WTC11 (cell line): ENCODE measurements at regions not wholly inside any gene's neighbourhood (a gene's known extent, or its start where the extent isn't known, plus 50 kb on each side); places are given as distances from the start of the nearest gene placed in this dataset.

Source experiments
- ATAC-seq: fragments of 200-7000 bp; cut with Tn5 transposase; 2 replicates; pipeline ENCODE4 v1.10.0; 2021; ENCODE audit warnings: mild to moderate bottlenecking, moderate library complexity
- CTCF ChIA-PET: fragments of 300-600 bp; sonication (Branson Sonifier 250); formaldehyde crosslinking; loops from one replicate; lab custom pipeline; 2021; ENCODE audit warnings: antibody characterized with exemption; lab: Charles Lee
- POLR2A ChIA-PET: fragments of 350-600 bp; sonication (Branson Sonifier 250); formaldehyde crosslinking; loops from one replicate; lab custom pipeline; 2021; ENCODE audit warnings: antibody characterized with exemption; lab: Charles Lee
- DNase-seq: peaks from one replicate; pipeline ENCODE4 v3.0.0; 2021; ENCODE audit warnings: low spot score
- H3K27ac Mint-ChIP-seq: 2 replicates; pipeline ENCODE4 v1.8.0; 2021; ENCODE audit warnings: mixed read lengths
- H3K27me3 Mint-ChIP-seq: 2 replicates; pipeline ENCODE4 v1.8.0; 2021; ENCODE audit warnings: low read depth, mild to moderate bottlenecking, moderate library complexity, mixed read lengths
- H3K36me3 Mint-ChIP-seq: 2 replicates; pipeline ENCODE4 v1.8.0; 2021; ENCODE audit warnings: mixed read lengths
- H3K4me1 Mint-ChIP-seq: 2 replicates; pipeline ENCODE4 v1.8.0; 2022; ENCODE audit warnings: mixed read lengths
- H3K4me3 Mint-ChIP-seq: 2 replicates; pipeline ENCODE4 v1.8.0; 2021; ENCODE audit warnings: mild to moderate bottlenecking, moderate library complexity, mixed read lengths
- H3K9me3 Mint-ChIP-seq: 2 replicates; pipeline ENCODE4 v1.8.0; 2021; ENCODE audit warnings: mixed read lengths
- AFF4 ChIP-seq: sonication (generic); formaldehyde crosslinking; IDR thresholded peaks from 2 replicates; pipeline ENCODE4 v1.8.1; 2023; ENCODE audit warnings: mild to moderate bottlenecking, missing genetic modification reagents, borderline replicate concordance
- ATF1 ChIP-seq: sonication (generic); formaldehyde crosslinking; IDR thresholded peaks from 2 replicates; pipeline ENCODE4 v1.8.1; 2023; ENCODE audit warnings: mild to moderate bottlenecking, moderate library complexity, missing genetic modification reagents
- ATF6 ChIP-seq: sonication (generic); formaldehyde crosslinking; IDR thresholded peaks from 2 replicates; pipeline ENCODE4 v1.8.1; 2023; ENCODE audit warnings: mild to moderate bottlenecking, missing genetic modification reagents
- CTCF ChIP-seq: fragments of 200-600 bp; IDR thresholded peaks from 2 replicates; pipeline ENCODE4 v1.8.0; 2022; ENCODE audit warnings: antibody characterized with exemption
- GABPB1 ChIP-seq: sonication (generic); formaldehyde crosslinking; IDR thresholded peaks from 2 replicates; pipeline ENCODE4 v1.8.1; 2023; ENCODE audit warnings: mild to moderate bottlenecking, missing genetic modification reagents
- IRF1 ChIP-seq: sonication (generic); formaldehyde crosslinking; IDR thresholded peaks from 2 replicates; pipeline ENCODE4 v1.8.0; 2023; ENCODE audit warnings: missing genetic modification reagents
- KAT7 ChIP-seq: sonication (generic); formaldehyde crosslinking; IDR thresholded peaks from 2 replicates; pipeline ENCODE4 v1.8.1; 2023; ENCODE audit warnings: missing genetic modification reagents, mild to moderate bottlenecking, borderline replicate concordance
- NR1H2 ChIP-seq: sonication (generic); formaldehyde crosslinking; IDR thresholded peaks from 2 replicates; pipeline ENCODE4 v1.9.0; 2021; ENCODE audit warnings: mild to moderate bottlenecking, moderate library complexity, missing genetic modification reagents
- NR2C2 ChIP-seq: sonication (generic); formaldehyde crosslinking; IDR thresholded peaks from 2 replicates; pipeline ENCODE4 v1.8.0; 2022; ENCODE audit warnings: mild to moderate bottlenecking, missing genetic modification reagents
- RORB ChIP-seq: fragments of 250-450 bp; sonication (Bioruptor Pico); IDR thresholded peaks from 2 replicates; pipeline ENCODE4 v1.9.0; 2021; ENCODE audit warnings: mild to moderate bottlenecking
- TCF7 ChIP-seq: sonication (generic); formaldehyde crosslinking; IDR thresholded peaks from 2 replicates; pipeline ENCODE4 v1.8.0; 2022; ENCODE audit warnings: mild to moderate bottlenecking, low read depth, missing genetic modification reagents, moderate library complexity
- TEAD1 ChIP-seq: sonication (generic); formaldehyde crosslinking; IDR thresholded peaks from 2 replicates; pipeline ENCODE4 v1.8.0; 2022; ENCODE audit warnings: mild to moderate bottlenecking, missing genetic modification reagents
- USF1 ChIP-seq: sonication (generic); formaldehyde crosslinking; IDR thresholded peaks from 2 replicates; pipeline ENCODE4 v1.8.0; 2022; ENCODE audit warnings: mild to moderate bottlenecking, missing genetic modification reagents
- ZMAT4 ChIP-seq: fragments of 250-450 bp; sonication (Bioruptor Pico); IDR thresholded peaks from 2 replicates; pipeline ENCODE4 v1.9.0; 2021; ENCODE audit warnings: mild to moderate bottlenecking
- ZNF138 ChIP-seq: sonication (generic); formaldehyde crosslinking; conservative IDR thresholded peaks from 2 replicates; pipeline ENCODE4 v1.8.1; 2022; ENCODE audit warnings: mild to moderate bottlenecking, moderate library complexity, missing genetic modification reagents
- ZNF671 ChIP-seq: fragments of 250-450 bp; sonication (Bioruptor Pico); IDR thresholded peaks from 2 replicates; pipeline ENCODE4 v1.8.0; 2021; ENCODE audit warnings: mild to moderate bottlenecking

GRCh38 chr16:62661435-62661834 is 625.2 kb upstream of the CDH8 start:
- ATAC-seq: no peak
- ChIA-PET CTCF (no interaction called here), POLR2A (no interaction called here)
- Mint-ChIP-seq H3K4me3 (no peak overlapping the region), H3K27me3 (no peaks in the 10 kb centered on the region; the same call in 1 of the 2 replicates), H3K4me1 (peaks cover 21% of the 10 kb centered on the region), H3K36me3 (peaks cover 16% of the 10 kb centered on the region), H3K9me3 (peaks cover 23% of the 10 kb centered on the region), H3K27ac (no peak overlapping the region)
- TF ChIP-seq RORB (CRISPR knock-in tag) (no peak), GABPB1 (CRISPR knock-in tag) (no peak)
- no peak for DNase-seq

GRCh38 chr16:62657116-62657515 is 620.9 kb upstream of the CDH8 start:
- CTCF ChIA-PET: no interaction called here
- ATAC-seq (no peak), DNase-seq (no peak)
- H3K9me3 Mint-ChIP-seq: peaks cover 10% of the 10 kb centered on the region
- H3K27ac Mint-ChIP-seq: no peak overlapping the region
- POLR2A ChIA-PET: no interaction called here
- no peaks in the 10 kb centered on the region for H3K4me1 Mint-ChIP-seq
- H3K27me3 Mint-ChIP-seq: no peaks in the 10 kb centered on the region
- H3K4me3 Mint-ChIP-seq: no peak overlapping the region
- no peak for TF ChIP-seq AFF4 (CRISPR knock-in tag)
- no peak for TF ChIP-seq KAT7 (CRISPR knock-in tag)
- no peak for TF ChIP-seq ATF1 (CRISPR knock-in tag)
- TF ChIP-seq ZNF671 (CRISPR knock-in tag): no peak
- no peak for TF ChIP-seq ZNF138 (CRISPR knock-in tag)
- H3K36me3 Mint-ChIP-seq: peaks cover 4% of the 10 kb centered on the region; the same call in 1 of the 2 replicates

GRCh38 chr16:62652441-62653120 is 616.3 kb upstream of the CDH8 start:
- no peak overlapping the region for H3K4me3 Mint-ChIP-seq
- ChIA-PET POLR2A (no interaction called here), CTCF (no interaction called here)
- 0 out of 2 replicates have a peak, but pooled peaks cover 3% of the 10 kb centered on the region for H3K4me1 Mint-ChIP-seq
- TF ChIP-seq TEAD1 (no peak), ZMAT4 (CRISPR knock-in tag) (no peak), IRF1 (CRISPR knock-in tag) (no peak)
- H3K36me3 Mint-ChIP-seq: no peaks in the 10 kb centered on the region
- no peak overlapping the region for H3K27ac Mint-ChIP-seq
- peaks cover 10% of the 10 kb centered on the region for H3K9me3 Mint-ChIP-seq
- H3K27me3 Mint-ChIP-seq: no peaks in the 10 kb centered on the region
- DNase-seq: no peak
- ATAC-seq: no peak

GRCh38 chr16:62648256-62648655 is 612.0 kb upstream of the CDH8 start:
- Mint-ChIP-seq H3K9me3 (peaks cover 13% of the 10 kb centered on the region), H3K4me3 (no peak overlapping the region), H3K27me3 (no peaks in the 10 kb centered on the region), H3K36me3 (no peaks in the 10 kb centered on the region), H3K27ac (no peak overlapping the region), H3K4me1 (0 out of 2 replicates have a peak, but pooled peaks cover 3% of the 10 kb centered on the region)
- POLR2A ChIA-PET: no interaction called here
- ATAC-seq: no peak
- no peak for DNase-seq
- CTCF ChIA-PET: no interaction called here
- TF ChIP-seq TCF7 (CRISPR knock-in tag) (no peak), ATF6 (CRISPR knock-in tag) (no peak), TEAD1 (no peak), CTCF (no peak), USF1 (CRISPR knock-in tag) (no peak), NR2C2 (CRISPR knock-in tag) (no peak), NR1H2 (CRISPR knock-in tag) (no peak)
